Fibroblast of lung (primary cell): ENCODE measurements at regions not wholly inside any gene's neighbourhood (a gene's known extent, or its start where the extent isn't known, plus 50 kb on each side); places are given as distances from the start of the nearest gene placed in this dataset.

Experiments
- DNase-seq, 2 donors: peaks; one replicate each; pipeline versions ENCODE4 v3.0.0 to v3.0.0-alpha.2; 2010; ENCODE audit warnings: low read depth in 2 of 2
- H2AFZ ChIP-seq: 2 replicates; pipeline ENCODE4 v1.5.1; 2012; ENCODE audit warnings: low read length, control low read depth, inconsistent platforms
- H3K27ac ChIP-seq: 2 replicates; pipeline ENCODE4 v1.5.1; 2011; ENCODE audit warnings: low read length, control low read depth; ENCODE audit not compliant: insufficient read depth
- H3K27me3 ChIP-seq: 2 replicates; pipeline ENCODE4 v1.5.1; 2011; ENCODE audit warnings: mild to moderate bottlenecking, low read length; ENCODE audit not compliant: control insufficient read depth, insufficient read depth
- H3K36me3 ChIP-seq: 2 replicates; pipeline ENCODE4 v1.5.1; 2011; ENCODE audit warnings: low read length; ENCODE audit not compliant: control insufficient read depth, insufficient read depth
- H3K4me1 ChIP-seq: 2 replicates; pipeline ENCODE4 v1.5.1; 2011; ENCODE audit warnings: low read length; ENCODE audit not compliant: control insufficient read depth, insufficient read depth; ENCODE audit errors: extremely low read depth
- H3K4me2 ChIP-seq: 2 replicates; pipeline ENCODE4 v1.5.1; 2011; ENCODE audit warnings: low read length, control low read depth; ENCODE audit not compliant: insufficient read depth; ENCODE audit errors: extremely low read depth
- H3K4me3 ChIP-seq, 4 experiments: fragments of 200-600 bp in 1 of 4; sonication (generic) in 1 of 4; replicated peaks in 1 of 4; 2 replicates each; pipeline ENCODE4 v1.5.1; 2011 to 2016; ENCODE audit warnings: low read length in 4 of 4, low read depth in 3 of 4, mild to moderate bottlenecking in 3 of 4, control low read depth in 2 of 4, inconsistent platforms in 1 of 4, mixed read lengths in 1 of 4; ENCODE audit not compliant: insufficient read depth in 1 of 4; ENCODE audit errors: control extremely low read depth in 1 of 4
- H3K79me2 ChIP-seq: 2 replicates; pipeline ENCODE4 v1.5.1; 2012; ENCODE audit warnings: mild to moderate bottlenecking, low read length, inconsistent platforms; ENCODE audit not compliant: control insufficient read depth, insufficient read depth
- H3K9ac ChIP-seq: 2 replicates; pipeline ENCODE4 v1.5.1; 2011; ENCODE audit warnings: mild to moderate bottlenecking, low read length, control low read depth; ENCODE audit not compliant: insufficient read depth
- H3K9me3 ChIP-seq: 2 replicates; pipeline ENCODE4 v1.5.1; 2012; ENCODE audit warnings: low read depth, low read length; ENCODE audit not compliant: control insufficient read depth, insufficient read depth
- H4K20me1 ChIP-seq: 2 replicates; pipeline ENCODE4 v1.5.1; 2011; ENCODE audit warnings: low read length; ENCODE audit not compliant: control insufficient read depth, insufficient read depth; ENCODE audit errors: extremely low read depth
- EZH2 ChIP-seq: IDR thresholded peaks from 2 replicates; pipeline ENCODE4 v1.5.1; 2012; ENCODE audit warnings: low read length, control low read depth, mild to moderate bottlenecking; ENCODE audit errors: missing control alignments
- TF ChIP-seq, protein P1 (sequence below), 2 donors: IDR thresholded peaks in 1 of 2; conservative IDR thresholded peaks in 1 of 2; 1 replicate in 1 of 2; 2 replicates in 1 of 2; pipeline ENCODE4 v1.5.1; 2011 to 2012; ENCODE audit warnings: low read length in 2 of 2, control low read depth in 1 of 2, inconsistent platforms in 1 of 2, low read depth in 1 of 2, mild to moderate bottlenecking in 1 of 2

GRCh38 chr1:228977307-228977706 lies 242.0 kb downstream of the RHOU start:
- Histone ChIP-seq H3K9ac (no peak overlapping the region), H3K27ac (no peak overlapping the region), H3K4me2 (no peak overlapping the region), H2AFZ (no peak overlapping the region), H3K4me1 (no peaks in the 10 kb centered on the region), H4K20me1 (no peaks in the 10 kb centered on the region), H3K36me3 (no peaks in the 10 kb centered on the region), H3K79me2 (no peaks in the 10 kb centered on the region), H3K4me3 (no peak overlapping the region), H3K27me3 (no peaks in the 10 kb centered on the region), H3K9me3 (no peaks in the 10 kb centered on the region)
- TF ChIP-seq, protein P1, sequence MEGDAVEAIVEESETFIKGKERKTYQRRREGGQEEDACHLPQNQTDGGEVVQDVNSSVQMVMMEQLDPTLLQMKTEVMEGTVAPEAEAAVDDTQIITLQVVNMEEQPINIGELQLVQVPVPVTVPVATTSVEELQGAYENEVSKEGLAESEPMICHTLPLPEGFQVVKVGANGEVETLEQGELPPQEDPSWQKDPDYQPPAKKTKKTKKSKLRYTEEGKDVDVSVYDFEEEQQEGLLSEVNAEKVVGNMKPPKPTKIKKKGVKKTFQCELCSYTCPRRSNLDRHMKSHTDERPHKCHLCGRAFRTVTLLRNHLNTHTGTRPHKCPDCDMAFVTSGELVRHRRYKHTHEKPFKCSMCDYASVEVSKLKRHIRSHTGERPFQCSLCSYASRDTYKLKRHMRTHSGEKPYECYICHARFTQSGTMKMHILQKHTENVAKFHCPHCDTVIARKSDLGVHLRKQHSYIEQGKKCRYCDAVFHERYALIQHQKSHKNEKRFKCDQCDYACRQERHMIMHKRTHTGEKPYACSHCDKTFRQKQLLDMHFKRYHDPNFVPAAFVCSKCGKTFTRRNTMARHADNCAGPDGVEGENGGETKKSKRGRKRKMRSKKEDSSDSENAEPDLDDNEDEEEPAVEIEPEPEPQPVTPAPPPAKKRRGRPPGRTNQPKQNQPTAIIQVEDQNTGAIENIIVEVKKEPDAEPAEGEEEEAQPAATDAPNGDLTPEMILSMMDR (conservative IDR thresholded peaks at IDR 0.05 in 1 of 2, IDR thresholded peaks at IDR 0.05 in 1 of 2; ENCODE audit: low read depth in 1 of 2, low read length in 2 of 2): no peak
- TF ChIP-seq EZH2: no peak
- DNase-seq: no peak

GRCh38 chr1:228977741-228978140 lies 242.5 kb downstream of the RHOU start:
- Histone ChIP-seq H3K27ac (no peak overlapping the region), H3K27me3 (no peaks in the 10 kb centered on the region), H3K9ac (no peak overlapping the region), H3K9me3 (no peaks in the 10 kb centered on the region), H3K36me3 (no peaks in the 10 kb centered on the region), H3K4me2 (no peak overlapping the region), H3K79me2 (no peaks in the 10 kb centered on the region), H3K4me3 (no peak overlapping the region), H3K4me1 (no peaks in the 10 kb centered on the region), H2AFZ (no peak overlapping the region), H4K20me1 (no peaks in the 10 kb centered on the region)
- no peak for DNase-seq
- TF ChIP-seq, protein P1 (conservative IDR thresholded peaks at IDR 0.05 in 1 of 2, IDR thresholded peaks at IDR 0.05 in 1 of 2; ENCODE audit: low read depth in 1 of 2, low read length in 2 of 2): no peak
- TF ChIP-seq EZH2: no peak

DNA sequence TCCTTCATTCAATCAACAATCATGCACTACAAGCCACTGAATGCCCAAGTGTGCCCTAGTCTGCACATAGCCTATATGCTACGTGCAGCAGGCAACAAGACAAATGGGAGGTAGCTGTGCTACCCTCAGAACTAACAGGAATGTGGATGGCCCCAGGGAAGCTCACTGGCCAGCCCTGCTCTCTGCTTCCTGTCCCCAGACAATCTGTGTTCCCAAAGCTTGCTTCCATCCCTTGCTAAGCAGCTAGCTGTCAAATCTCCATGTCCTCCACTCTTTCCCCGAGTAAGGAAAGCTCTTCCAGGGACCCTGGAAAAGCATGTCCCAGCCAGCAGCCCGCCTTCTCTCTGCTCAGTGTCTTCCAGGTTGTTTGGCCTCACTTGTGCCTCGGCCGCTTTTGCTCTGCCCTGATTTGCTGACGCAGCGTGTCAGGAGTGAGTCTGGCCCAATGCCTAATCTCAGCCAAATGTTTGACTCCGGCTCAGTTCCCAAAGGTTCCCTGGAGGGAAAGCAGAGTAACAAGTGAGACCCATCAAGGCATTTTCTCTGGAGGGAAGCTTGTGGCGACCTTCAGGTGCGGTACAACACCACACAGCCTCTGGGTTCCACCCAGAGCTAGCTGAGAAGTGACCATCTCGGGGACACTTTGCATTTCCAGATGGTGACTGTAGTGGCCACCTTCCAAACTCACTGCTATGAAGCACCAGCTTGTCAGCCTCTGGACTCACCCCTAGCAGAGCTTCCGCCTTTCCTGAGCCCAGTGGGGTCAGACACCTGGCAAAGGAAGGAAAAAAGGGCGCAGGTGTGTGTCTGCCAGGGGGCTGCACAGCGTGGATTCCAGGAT lies 243.4 kb downstream of the RHOU start:
- no peaks in the 10 kb centered on the region for H3K79me2 ChIP-seq
- peak overlapping the region; percentile 59 for H2AFZ ChIP-seq
- no peak overlapping the region for H3K27ac ChIP-seq
- H3K4me2 ChIP-seq: peak overlapping the region; percentile 25
- no peaks in the 10 kb centered on the region for H3K36me3 ChIP-seq
- H3K4me1 ChIP-seq: no peaks in the 10 kb centered on the region
- H3K9me3 ChIP-seq: no peaks in the 10 kb centered on the region
- no peaks in the 10 kb centered on the region for H4K20me1 ChIP-seq
- no peak overlapping the region for H3K9ac ChIP-seq
- TF ChIP-seq, protein P1 (conservative IDR thresholded peaks at IDR 0.05 in 1 of 2, IDR thresholded peaks at IDR 0.05 in 1 of 2; ENCODE audit: low read depth in 1 of 2, low read length in 2 of 2): no peak
- no peak for TF ChIP-seq EZH2
- no peaks in the 10 kb centered on the region for H3K27me3 ChIP-seq
- DNase-seq: peak in 1 of 2 donors; percentile 60
- H3K4me3 ChIP-seq: no peak overlapping the region
